Uterus (tissue), 3 donors: ENCODE measurements at regions not wholly inside any gene's neighbourhood (a gene's known extent, or its start where the extent isn't known, plus 50 kb on each side); places are given as distances from the start of the nearest gene placed in this dataset.

Source experiments
- DNase-seq, 2 donors: peaks; one replicate each; pipeline ENCODE4 v3.0.0-alpha.2; 2019 to 2020
- H3K27ac ChIP-seq, 2 donors: fragments of 200-600 bp; sonication (generic); 1 replicate in 1 of 2; 2 replicates in 1 of 2; pipeline ENCODE4 v1.5.1; 2016 to 2018
- H3K27me3 ChIP-seq, 2 donors: fragments of 200-600 bp; sonication (generic); one replicate each; pipeline ENCODE4 v1.5.1; 2018 to 2019; ENCODE audit warnings: control low read depth in 1 of 2
- H3K36me3 ChIP-seq, 2 donors: fragments of 200-600 bp; sonication (generic); one replicate each; pipeline ENCODE4 v1.5.1; 2019; ENCODE audit warnings: control low read depth in 1 of 2
- H3K4me1 ChIP-seq, 2 donors: fragments of 200-600 bp; sonication (generic); one replicate each; pipeline ENCODE4 v1.5.1; 2018 to 2019; ENCODE audit warnings: control low read depth in 1 of 2
- H3K4me3 ChIP-seq, 2 donors: fragments of 200-600 bp; sonication (generic); 1 replicate in 1 of 2; 2 replicates in 1 of 2; pipeline ENCODE4 v1.5.1; 2018 to 2019; ENCODE audit warnings: mild to moderate bottlenecking in 1 of 2
- H3K9me3 ChIP-seq, 2 donors: fragments of 200-600 bp; sonication (generic); one replicate each; pipeline ENCODE4 v1.5.1; 2019; ENCODE audit warnings: control low read depth in 1 of 2
- CTCF ChIP-seq, 4 experiments: fragments of 200-600 bp in 2 of 4; fragments of 450-650 bp in 2 of 4; sonication (generic) in 2 of 4; IDR thresholded peaks; one replicate each; pipeline ENCODE4 v1.5.1; 2016 to 2019; ENCODE audit warnings: antibody characterized with exemption in 4 of 4, mild to moderate bottlenecking in 2 of 4, moderate library complexity in 1 of 4
- POLR2A ChIP-seq, 2 donors: fragments of 450-650 bp; IDR thresholded peaks; one replicate each; pipeline ENCODE4 v1.6.1; 2016; ENCODE audit warnings: antibody characterized with exemption in 2 of 2, mild to moderate bottlenecking in 1 of 2, moderate library complexity in 1 of 2
- intact Hi-C: fragments of 100-400 bp; cut with DNase I; formaldehyde crosslinking; loops from one replicate; pipeline ENCODE4 v1.15.1; 2023; ENCODE audit warnings: low total_unique reads
- donor health status: DM: yes; HTN: yes; CAD: no.

- no peak for DNase-seq
- Histone ChIP-seq H3K36me3 (no peaks in the 10 kb centered on the region), H3K9me3 (no peaks in the 10 kb centered on the region), H3K27ac (no peak overlapping the region), H3K4me1 (no peaks in the 10 kb centered on the region), H3K4me3 (no peak overlapping the region), H3K27me3 (no peaks in the 10 kb centered on the region)
- TF ChIP-seq CTCF (IDR thresholded peaks at IDR 0.05), result no peak
- TF ChIP-seq POLR2A (IDR thresholded peaks at IDR 0.05), result no peak
- intact Hi-C loops, result no loop called here
Observed at GRCh38 chr5:61731267-61731945, 399.3 kb downstream of the ZSWIM6 start.

GRCh38 chr5:61731946-61732314, 399.9 kb downstream of the ZSWIM6 start:
- intact Hi-C loops, result no loop called here
- H3K27me3 ChIP-seq, result no peaks in the 10 kb centered on the region
- H3K4me1 ChIP-seq, result no peaks in the 10 kb centered on the region
- no peaks in the 10 kb centered on the region for H3K9me3 ChIP-seq
- no peak for TF ChIP-seq CTCF (IDR thresholded peaks at IDR 0.05)
- TF ChIP-seq POLR2A (IDR thresholded peaks at IDR 0.05), result no peak
- H3K27ac ChIP-seq, result no peak overlapping the region
- DNase-seq, result no peak
- H3K4me3 ChIP-seq, result no peak overlapping the region
- no peaks in the 10 kb centered on the region for H3K36me3 ChIP-seq

- intact Hi-C loops, result no loop called here
- Histone ChIP-seq H3K4me3 (no peak overlapping the region), H3K27me3 (no peaks in the 10 kb centered on the region), H3K36me3 (no peaks in the 10 kb centered on the region), H3K4me1 (no peaks in the 10 kb centered on the region), H3K27ac (no peak overlapping the region), H3K9me3 (no peaks in the 10 kb centered on the region)
- TF ChIP-seq CTCF (IDR thresholded peaks at IDR 0.05) (no peak), POLR2A (IDR thresholded peaks at IDR 0.05) (no peak)
- no peak for DNase-seq
Observed at GRCh38 chr5:61732369-61732768, 400.3 kb downstream of the ZSWIM6 start.

GRCh38 chr5:61732796-61733195, 400.7 kb downstream of the ZSWIM6 start:
- intact Hi-C loops, result no loop called here
- Histone ChIP-seq H3K9me3 (no peaks in the 10 kb centered on the region), H3K27ac (no peak overlapping the region), H3K4me3 (no peak overlapping the region), H3K4me1 (no peaks in the 10 kb centered on the region), H3K27me3 (no peaks in the 10 kb centered on the region), H3K36me3 (no peaks in the 10 kb centered on the region)
- no peak for TF ChIP-seq POLR2A (IDR thresholded peaks at IDR 0.05)
- no peak for TF ChIP-seq CTCF (IDR thresholded peaks at IDR 0.05)
- no peak for DNase-seq

- H3K4me3 ChIP-seq, result no peak overlapping the region
- H3K9me3 ChIP-seq, result no peaks in the 10 kb centered on the region
- DNase-seq, result no peak
- H3K36me3 ChIP-seq, result no peaks in the 10 kb centered on the region
- no peaks in the 10 kb centered on the region for H3K27me3 ChIP-seq
- no peak for TF ChIP-seq POLR2A (IDR thresholded peaks at IDR 0.05)
- no peak for TF ChIP-seq CTCF (IDR thresholded peaks at IDR 0.05)
- intact Hi-C loops, result no loop called here
- H3K27ac ChIP-seq, result no peak overlapping the region
- H3K4me1 ChIP-seq, result no peaks in the 10 kb centered on the region
Observed at GRCh38 chr5:61734001-61734400, 401.9 kb downstream of the ZSWIM6 start.
